ENCODE measurements at regions not wholly inside any gene's neighbourhood (a gene's known extent, or its start where the extent isn't known, plus 50 kb on each side); places are given as distances from the start of the nearest gene placed in this dataset.

DNA sequence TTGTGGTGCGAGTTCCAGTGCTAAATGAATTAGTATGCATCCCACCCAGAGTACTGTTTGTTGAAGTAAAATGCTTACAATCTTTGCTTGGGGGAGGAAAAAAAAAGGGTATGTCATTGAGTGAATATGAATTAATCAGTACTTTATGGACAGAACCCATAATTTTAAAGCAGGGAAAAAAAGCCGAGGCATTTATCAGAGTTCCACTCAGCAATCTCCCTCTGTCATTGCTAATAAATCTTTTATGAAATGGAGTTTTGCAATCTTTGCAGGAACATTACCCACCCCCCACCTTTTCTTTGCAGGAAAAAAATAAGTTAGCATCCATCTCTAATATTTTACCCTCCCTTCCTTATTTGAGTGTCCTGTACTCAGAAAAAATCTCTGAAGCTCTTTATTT, 127.9 kb upstream of the TMPO start:
- DNase-seq = no peak
- peaks cover 31% of the 10 kb centered on the region for H3K27me3 Mint-ChIP-seq
- CTCF ChIA-PET = interaction anchor here (1.0 to 1.7 kb wide), 2 partner anchors 10 to 12 kb away, joined by 4 to 5 read pairs; no protein-coding TSS in a partner anchor
- no peaks in the 10 kb centered on the region for H3K9me3 Mint-ChIP-seq
- no peak overlapping the region for H3K27ac Mint-ChIP-seq
- POLR2A ChIA-PET = no interaction called here
- no peaks in the 10 kb centered on the region for H3K36me3 Mint-ChIP-seq (ENCODE audit: low read depth)
- no peaks in the 10 kb centered on the region for H3K4me1 Mint-ChIP-seq
- H3K4me3 Mint-ChIP-seq = no peak overlapping the region

DNA sequence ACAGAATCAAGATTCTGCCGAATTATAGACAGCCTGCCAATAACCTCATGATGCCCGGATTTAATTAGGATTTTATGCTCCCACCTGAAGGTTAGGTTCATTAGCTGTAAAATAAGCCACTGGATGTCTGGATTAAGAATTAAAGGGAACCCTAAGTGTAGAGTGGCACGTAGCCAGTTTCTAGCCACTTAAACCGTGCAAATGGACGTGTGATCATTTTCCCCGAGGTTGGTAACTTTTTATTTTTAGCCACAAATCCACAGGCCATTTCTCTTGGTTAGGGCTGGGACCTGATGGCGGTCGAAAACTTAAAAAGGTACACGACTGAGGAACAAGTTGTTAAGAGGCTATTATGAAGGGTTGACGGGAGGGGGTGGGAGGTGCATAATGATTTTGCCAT, 127.3 kb upstream of the TMPO start:
- Mint-ChIP-seq H3K4me3 (no peak overlapping the region), H3K36me3 (ENCODE audit: low read depth) (no peaks in the 10 kb centered on the region), H3K27me3 (peaks cover 29% of the 10 kb centered on the region), H3K27ac (no peak overlapping the region), H3K4me1 (no peaks in the 10 kb centered on the region), H3K9me3 (no peaks in the 10 kb centered on the region)
- no peak for DNase-seq
- ChIA-PET POLR2A (no interaction called here), CTCF (interaction anchor here (0.6 to 1.7 kb wide), 3 partner anchors 9 to 104 kb away, joined by 4 to 5 read pairs (median 4); no protein-coding TSS in a partner anchor)

DNA sequence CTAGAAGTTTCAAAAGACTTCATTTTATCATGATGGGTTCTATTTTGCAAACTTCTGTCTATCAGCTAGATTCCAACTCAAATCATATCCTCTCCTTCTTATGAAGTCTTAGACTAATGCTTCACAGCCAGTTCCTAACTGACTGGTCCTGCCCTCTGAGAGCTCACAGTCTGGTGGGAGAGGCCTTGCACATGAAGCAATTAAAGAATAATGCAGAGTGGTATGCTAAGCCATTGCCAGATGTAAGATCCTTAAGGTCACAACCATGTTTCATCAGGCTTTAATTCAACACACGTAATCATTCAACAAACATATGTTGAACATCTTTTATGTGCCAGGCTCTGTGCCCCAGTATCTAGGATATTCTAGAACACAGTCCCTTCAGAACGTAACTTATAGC, 125.8 kb upstream of the TMPO start:
- Mint-ChIP-seq H3K27ac (no peak overlapping the region), H3K27me3 (peaks cover 27% of the 10 kb centered on the region), H3K4me1 (no peaks in the 10 kb centered on the region), H3K4me3 (no peak overlapping the region), H3K36me3 (ENCODE audit: low read depth) (no peaks in the 10 kb centered on the region), H3K9me3 (no peaks in the 10 kb centered on the region)
- ChIA-PET CTCF (interaction anchor here (1.1 kb wide), 1 partner anchor 88 kb away, joined by 3 read pairs; no protein-coding TSS in a partner anchor), POLR2A (no interaction called here)
- no peak for DNase-seq

DNA sequence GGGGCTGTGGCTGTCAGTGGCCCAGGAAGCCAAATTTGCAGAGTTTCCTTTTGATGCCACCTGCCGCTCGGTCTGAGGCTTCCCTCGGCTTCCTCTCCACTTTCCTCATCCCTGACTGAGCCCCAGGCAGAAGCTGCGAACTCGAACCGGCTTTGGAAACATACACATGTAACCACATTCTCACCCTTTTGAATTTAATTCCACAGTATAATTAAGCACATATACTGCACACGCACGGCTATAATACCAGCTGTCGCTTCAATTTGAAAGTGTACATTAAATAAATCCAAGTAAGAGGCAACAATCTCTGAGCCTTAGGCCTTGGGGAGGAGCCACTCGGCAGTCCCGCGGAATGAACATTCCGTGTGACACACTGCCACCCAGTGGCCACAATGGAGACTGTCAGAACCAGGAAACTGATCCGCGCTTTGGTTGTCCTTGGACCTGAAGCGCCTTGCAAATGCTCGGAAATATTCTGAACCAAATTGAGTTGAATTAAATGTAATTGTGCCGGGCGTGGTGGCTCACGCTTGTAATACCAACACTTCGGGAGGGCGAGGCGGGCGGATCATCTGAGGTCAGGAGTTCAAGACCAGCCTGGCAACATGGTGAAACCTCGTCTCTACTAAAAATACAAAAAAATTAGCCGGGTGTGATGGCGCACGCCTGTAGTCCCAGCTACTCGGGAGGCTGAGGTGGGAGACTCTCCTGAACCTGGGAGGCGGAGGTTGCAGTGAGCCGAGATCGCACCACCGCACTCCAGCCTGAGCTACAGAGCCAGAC, 117.9 kb upstream of the TMPO start:
- ChIA-PET POLR2A (interaction anchor here (0.9 kb wide), 1 partner anchor 119 kb away, joined by 3 read pairs; no protein-coding TSS in a partner anchor), CTCF (interaction anchor here (0.6 to 3.1 kb wide), 13 partner anchors 9 to 1409 kb away, joined by 3 to 9 read pairs (median 4); no protein-coding TSS in a partner anchor)
- peak overlapping the region; percentile 71 for H3K4me3 Mint-ChIP-seq
- peak overlapping the region; percentile 63 for H3K27ac Mint-ChIP-seq
- no peaks in the 10 kb centered on the region for H3K9me3 Mint-ChIP-seq
- DNase-seq = peak; percentile 88
- peaks cover 39% of the 10 kb centered on the region for H3K4me1 Mint-ChIP-seq
- no peaks in the 10 kb centered on the region for H3K36me3 Mint-ChIP-seq (ENCODE audit: low read depth)
- H3K27me3 Mint-ChIP-seq = peaks cover 4% of the 10 kb centered on the region

DNA sequence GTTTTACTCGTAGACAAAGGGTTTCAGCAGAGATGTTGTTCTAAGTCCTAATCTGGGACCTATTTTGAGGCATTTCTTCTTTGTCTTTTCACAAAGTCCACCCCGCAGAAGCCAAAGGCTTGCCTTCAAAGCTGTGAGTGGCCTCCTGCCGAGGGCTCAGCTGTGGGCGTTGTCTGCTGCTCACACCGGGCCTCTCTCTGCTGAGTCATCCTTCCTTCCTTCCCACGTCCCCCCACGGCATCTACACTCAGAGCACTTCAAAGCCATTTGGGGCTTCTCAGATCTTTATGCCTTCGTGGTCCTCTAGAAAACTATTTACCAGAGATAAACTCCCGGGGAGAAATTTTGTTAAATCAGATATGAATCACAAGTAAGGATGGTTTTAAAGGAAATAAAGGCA, 115.9 kb upstream of the TMPO start:
- Mint-ChIP-seq H3K4me1 (peaks cover 46% of the 10 kb centered on the region), H3K9me3 (no peaks in the 10 kb centered on the region), H3K4me3 (peak overlapping the region; percentile 31), H3K27me3 (no peaks in the 10 kb centered on the region), H3K27ac (peak overlapping the region; percentile 67), H3K36me3 (ENCODE audit: low read depth) (no peaks in the 10 kb centered on the region)
- ChIA-PET POLR2A (interaction anchor here (2.7 kb wide), 1 partner anchor 117 kb away, joined by 16 read pairs; the partner anchor contains the start of gene TMPO), CTCF (interaction anchor here (0.6 to 3.1 kb wide), 6 partner anchors 20 to 1251 kb away, joined by 3 to 6 read pairs (median 4); no protein-coding TSS in a partner anchor)
- peak; percentile 76 for DNase-seq

DNA sequence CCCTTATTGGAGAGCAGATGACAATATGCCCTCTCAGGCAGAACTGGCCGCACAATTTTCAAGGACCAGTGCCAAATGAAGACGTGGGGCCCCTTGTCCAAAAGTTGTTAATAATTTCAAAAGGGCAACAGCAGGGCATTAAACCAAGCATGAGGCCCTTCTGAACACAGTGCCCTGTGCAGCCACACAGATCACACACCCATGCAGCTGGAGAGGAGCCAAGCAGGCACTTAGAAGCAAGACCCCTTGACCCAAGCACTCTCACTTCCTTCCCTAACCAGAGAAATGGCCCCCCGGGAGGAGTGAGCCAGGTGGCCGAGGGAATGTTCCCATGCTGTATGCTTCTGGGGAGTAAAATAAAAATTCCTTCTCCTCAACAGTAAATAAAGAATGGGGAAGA, 114.0 kb upstream of the TMPO start:
- DNase-seq = no peak
- ChIA-PET POLR2A (no interaction called here), CTCF (no interaction called here)
- Mint-ChIP-seq H3K36me3 (ENCODE audit: low read depth) (no peaks in the 10 kb centered on the region), H3K9me3 (no peaks in the 10 kb centered on the region), H3K27me3 (no peaks in the 10 kb centered on the region), H3K27ac (no peak overlapping the region), H3K4me3 (no peak overlapping the region), H3K4me1 (peaks cover 52% of the 10 kb centered on the region)

DNA sequence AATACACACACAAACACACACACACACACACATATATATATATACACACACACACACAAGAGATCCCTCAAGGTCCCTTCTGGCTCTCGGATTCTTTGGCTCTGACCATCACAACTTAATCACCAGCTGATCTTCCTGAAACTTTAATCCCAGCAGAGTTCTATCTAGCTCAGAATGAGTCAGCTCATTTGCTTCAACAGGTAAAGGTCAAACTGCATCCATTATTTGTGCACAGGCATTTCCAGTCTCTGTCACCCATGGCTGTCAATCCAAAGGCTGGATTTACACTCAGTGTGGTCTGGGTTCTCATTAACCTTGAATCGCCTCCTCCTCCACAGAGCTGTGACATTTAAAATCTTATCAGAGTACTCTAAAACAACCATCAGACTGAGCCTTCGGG, 113.3 kb upstream of the TMPO start:
- no peak for DNase-seq
- Mint-ChIP-seq H3K27me3 (no peaks in the 10 kb centered on the region), H3K9me3 (no peaks in the 10 kb centered on the region), H3K4me1 (peaks cover 47% of the 10 kb centered on the region), H3K27ac (no peak overlapping the region), H3K36me3 (ENCODE audit: low read depth) (no peaks in the 10 kb centered on the region), H3K4me3 (no peak overlapping the region)
- POLR2A ChIA-PET = no interaction called here
- CTCF ChIA-PET = interaction anchor here (0.8 kb wide), 1 partner anchor 65 kb away, joined by 3 read pairs; no protein-coding TSS in a partner anchor

DNA sequence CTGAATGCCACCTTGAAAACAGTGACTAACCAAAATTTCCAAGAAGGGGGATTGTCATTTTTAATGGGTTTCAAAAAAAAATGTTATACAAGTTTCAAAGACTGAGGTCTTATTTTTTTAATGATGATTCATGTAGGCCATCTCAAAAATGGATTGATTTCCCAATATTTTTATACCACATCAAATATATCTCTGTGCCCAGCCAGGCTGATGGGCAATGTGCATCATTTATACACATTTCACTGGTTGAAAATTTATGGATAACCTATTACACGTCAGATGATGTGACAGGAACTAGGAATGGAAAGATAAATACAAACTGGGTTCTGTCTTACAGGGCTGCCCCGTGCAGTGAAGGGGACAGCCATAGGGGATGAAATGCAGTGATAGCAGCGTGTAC, 112.7 kb upstream of the TMPO start:
- Mint-ChIP-seq H3K27ac (no peak overlapping the region), H3K36me3 (ENCODE audit: low read depth) (no peaks in the 10 kb centered on the region), H3K27me3 (no peaks in the 10 kb centered on the region), H3K9me3 (no peaks in the 10 kb centered on the region), H3K4me3 (no peak overlapping the region), H3K4me1 (peaks cover 42% of the 10 kb centered on the region)
- ChIA-PET POLR2A (no interaction called here), CTCF (interaction anchor here (0.8 kb wide), 1 partner anchor 65 kb away, joined by 3 read pairs; no protein-coding TSS in a partner anchor)
- DNase-seq = no peak

DNA sequence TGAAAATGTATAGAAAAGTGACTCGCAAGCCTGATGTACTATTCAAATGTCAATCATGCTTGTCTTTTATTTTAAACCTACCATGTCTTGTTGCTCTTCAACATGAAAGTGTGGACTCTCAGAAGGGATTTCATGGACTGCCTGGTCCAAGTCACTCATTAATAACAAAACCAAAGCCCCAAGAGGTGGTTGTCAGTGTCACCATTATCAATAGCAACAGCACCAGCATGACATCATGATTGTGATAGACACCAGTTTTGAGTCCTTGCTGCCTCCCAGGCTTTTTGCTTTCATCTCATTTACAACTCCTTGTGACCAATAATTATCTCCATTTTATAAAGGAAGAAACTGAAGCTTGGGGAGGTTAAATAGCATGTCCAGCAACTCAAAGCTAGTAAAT, 112.0 kb upstream of the TMPO start:
- Mint-ChIP-seq H3K27me3 (no peaks in the 10 kb centered on the region), H3K4me3 (no peak overlapping the region), H3K36me3 (ENCODE audit: low read depth) (no peaks in the 10 kb centered on the region), H3K4me1 (peaks cover 36% of the 10 kb centered on the region), H3K9me3 (no peaks in the 10 kb centered on the region), H3K27ac (no peak overlapping the region)
- DNase-seq = no peak
- ChIA-PET POLR2A (no interaction called here), CTCF (no interaction called here)

DNA sequence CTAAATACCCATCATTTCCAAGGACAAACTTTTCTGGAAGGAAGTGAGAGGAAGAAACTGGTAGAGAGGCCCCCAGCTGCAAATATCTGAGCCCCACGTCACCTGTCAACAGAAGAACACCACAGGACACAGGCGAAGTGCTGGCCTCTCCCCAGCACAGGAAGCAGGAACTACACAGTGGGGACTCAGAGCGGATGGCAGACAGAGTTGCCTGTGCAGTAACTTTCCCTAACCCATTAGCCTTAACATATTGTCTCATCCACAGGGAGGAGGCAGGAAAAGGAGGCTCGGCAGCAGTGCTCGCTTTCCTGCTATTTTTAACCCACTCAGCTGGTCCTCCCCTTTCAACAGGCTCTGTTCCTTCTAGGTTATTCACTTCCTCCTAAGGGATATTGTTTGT, 111.5 kb upstream of the TMPO start:
- POLR2A ChIA-PET = no interaction called here
- Mint-ChIP-seq H3K36me3 (ENCODE audit: low read depth) (no peaks in the 10 kb centered on the region), H3K27me3 (no peaks in the 10 kb centered on the region), H3K4me1 (peaks cover 34% of the 10 kb centered on the region), H3K27ac (no peak overlapping the region), H3K9me3 (no peaks in the 10 kb centered on the region), H3K4me3 (no peak overlapping the region)
- CTCF ChIA-PET = no interaction called here
- DNase-seq = no peak

DNA sequence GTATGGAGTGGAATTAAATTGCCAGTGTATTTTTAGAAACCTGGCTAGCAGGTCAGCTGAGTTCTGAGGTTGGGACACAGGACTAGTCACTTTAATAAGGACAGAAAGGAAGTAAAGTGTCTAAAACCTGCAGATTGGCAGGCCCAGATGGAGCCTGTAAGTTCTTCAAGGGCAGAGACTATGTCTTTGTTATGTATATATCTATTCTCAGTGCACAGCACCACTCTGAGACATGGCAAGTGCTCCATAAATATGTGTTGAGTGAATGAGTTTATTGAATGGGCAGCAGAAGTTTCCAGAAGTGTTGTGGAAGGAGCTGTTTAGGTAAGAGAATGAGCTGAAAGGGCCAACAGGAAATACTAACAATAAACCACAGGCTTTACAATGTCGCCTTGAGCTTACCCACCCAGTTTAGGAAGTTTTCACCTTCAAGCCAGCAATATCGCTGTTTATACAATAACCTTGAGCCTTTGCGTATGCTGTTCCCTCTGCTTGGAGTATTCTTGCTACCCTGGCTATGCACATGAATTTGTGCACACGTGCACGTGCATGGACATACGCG, 109.5 kb upstream of the TMPO start:
- Mint-ChIP-seq H3K27ac (no peak overlapping the region), H3K4me1 (peaks cover 19% of the 10 kb centered on the region), H3K4me3 (no peak overlapping the region), H3K9me3 (no peaks in the 10 kb centered on the region), H3K27me3 (peaks cover 8% of the 10 kb centered on the region), H3K36me3 (ENCODE audit: low read depth) (no peaks in the 10 kb centered on the region)
- POLR2A ChIA-PET = no interaction called here
- CTCF ChIA-PET = interaction anchor here (1.0 to 1.3 kb wide), 2 partner anchors 9 to 12 kb away, joined by 3 to 4 read pairs; no protein-coding TSS in a partner anchor
- no peak for DNase-seq

DNA sequence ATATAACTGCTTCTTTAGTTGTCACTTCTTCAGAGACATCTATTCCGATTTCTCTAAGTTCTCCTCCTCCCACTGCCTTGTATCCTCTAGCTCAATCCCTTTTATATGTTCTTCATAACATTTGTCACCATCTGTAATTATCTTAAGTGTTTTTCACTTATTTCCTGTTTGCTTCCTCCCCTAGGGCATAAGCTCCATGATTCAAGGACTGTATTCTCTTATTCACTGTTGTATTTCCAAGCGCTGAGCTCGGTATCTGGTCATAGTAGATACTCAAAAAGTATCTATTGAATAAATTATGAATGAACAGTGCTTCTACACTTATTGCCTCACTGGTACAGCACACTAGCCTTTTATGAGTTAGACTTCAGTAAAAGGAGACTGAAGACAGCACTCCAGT, 109.0 kb upstream of the TMPO start:
- H3K4me1 Mint-ChIP-seq = peaks cover 19% of the 10 kb centered on the region
- POLR2A ChIA-PET = no interaction called here
- no peak overlapping the region for H3K27ac Mint-ChIP-seq
- no peak overlapping the region for H3K4me3 Mint-ChIP-seq
- CTCF ChIA-PET = interaction anchor here (1.0 to 1.3 kb wide), 2 partner anchors 9 to 11 kb away, joined by 3 to 4 read pairs; no protein-coding TSS in a partner anchor
- DNase-seq = no peak
- no peaks in the 10 kb centered on the region for H3K36me3 Mint-ChIP-seq (ENCODE audit: low read depth)
- no peaks in the 10 kb centered on the region for H3K9me3 Mint-ChIP-seq
- H3K27me3 Mint-ChIP-seq = peaks cover 11% of the 10 kb centered on the region

DNA sequence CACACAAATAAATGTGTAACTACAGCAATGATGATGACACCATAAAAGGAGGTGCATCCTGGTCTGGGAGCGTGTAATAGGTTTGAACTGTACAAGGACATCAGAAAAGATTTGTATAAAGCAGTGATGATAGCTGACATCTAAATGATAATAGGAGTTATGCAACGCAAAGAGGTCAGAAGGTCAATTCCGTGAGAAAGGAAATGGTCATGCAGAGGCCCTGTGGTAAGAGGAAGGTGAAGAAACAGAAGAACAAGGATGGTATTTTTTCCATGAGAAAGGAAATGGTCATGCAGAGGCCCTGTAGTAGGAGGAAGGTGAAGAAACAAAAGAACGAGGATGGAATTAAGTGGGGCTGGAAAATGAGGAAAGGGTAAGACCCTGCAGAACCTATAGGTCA, 106.7 kb upstream of the TMPO start:
- Mint-ChIP-seq H3K4me3 (no peak overlapping the region), H3K27ac (no peak overlapping the region), H3K27me3 (peaks cover 23% of the 10 kb centered on the region), H3K36me3 (ENCODE audit: low read depth) (no peaks in the 10 kb centered on the region), H3K4me1 (peaks cover 17% of the 10 kb centered on the region), H3K9me3 (no peaks in the 10 kb centered on the region)
- DNase-seq = no peak
- POLR2A ChIA-PET = no interaction called here
- CTCF ChIA-PET = no interaction called here
